ENCODE measurements at regions not wholly inside any gene's neighbourhood (a gene's known extent, or its start where the extent isn't known, plus 50 kb on each side); places are given as distances from the start of the nearest gene placed in this dataset.

DNA sequence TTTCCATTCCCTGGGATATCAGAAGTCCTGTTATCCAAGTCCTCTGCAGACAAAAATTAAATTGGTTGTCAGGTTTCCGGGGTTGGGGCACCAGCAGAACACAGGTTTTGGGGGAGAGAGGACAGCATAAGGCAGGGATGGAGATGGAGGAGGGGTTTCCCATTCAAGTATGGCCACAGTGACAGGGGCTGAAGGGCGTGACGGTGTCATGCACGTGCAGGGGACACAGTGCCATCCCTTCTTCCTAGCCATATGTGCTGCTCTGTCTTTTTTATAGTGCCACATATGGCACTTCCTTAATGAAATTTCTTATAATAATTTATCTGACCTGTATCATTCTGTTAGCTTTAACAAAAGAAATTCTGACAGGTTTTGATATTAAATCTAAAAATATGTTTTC is 259.2 kb downstream of the PTEN start:
- H3K36me3 ChIP-seq: no peaks in the 10 kb centered on the region
- no peaks in the 10 kb centered on the region for H3K36me3 Mint-ChIP-seq

DNA sequence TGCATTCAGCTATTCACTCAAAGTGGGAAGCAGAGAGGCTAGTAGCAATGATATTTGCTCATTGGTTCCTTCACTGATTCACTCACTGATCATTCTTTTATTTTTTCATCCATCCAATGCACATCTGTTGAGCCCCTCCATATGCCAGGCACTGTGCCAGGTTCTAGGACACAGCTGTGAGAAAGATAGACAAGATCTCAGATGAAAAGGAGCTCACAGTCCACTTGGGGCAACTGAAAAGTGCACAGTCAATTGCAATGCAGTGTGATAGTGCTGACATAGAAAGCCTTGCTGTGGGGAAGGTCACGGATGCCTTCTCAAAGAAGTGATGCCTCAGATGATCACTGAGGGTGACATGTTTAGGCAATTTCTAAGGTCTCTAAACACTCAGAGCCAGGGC is 262.3 kb downstream of the PTEN start:
- Histone ChIP-seq H3K27ac (no peak overlapping the region), H3K36me3 (no peaks in the 10 kb centered on the region), H3K4me1 (no peaks in the 10 kb centered on the region), H3F3A (ENCODE audit: low read depth) (no peaks in the 10 kb centered on the region), H3K4me3 (no peak overlapping the region), H2AFZ (replicated peaks) (no peak overlapping the region), H3K79me2 (ENCODE audit: low read depth) (no peaks in the 10 kb centered on the region), H3K4me2 (no peak overlapping the region), H4K20me1 (ENCODE audit: low read depth) (no peaks in the 10 kb centered on the region), H3K9ac (no peak overlapping the region), H3K27me3 (no peaks in the 10 kb centered on the region), H3K9me3 (ENCODE audit: low read depth) (no peaks in the 10 kb centered on the region)
- H3K36me3 Mint-ChIP-seq: no peaks in the 10 kb centered on the region
- TF ChIP-seq, protein P1, sequence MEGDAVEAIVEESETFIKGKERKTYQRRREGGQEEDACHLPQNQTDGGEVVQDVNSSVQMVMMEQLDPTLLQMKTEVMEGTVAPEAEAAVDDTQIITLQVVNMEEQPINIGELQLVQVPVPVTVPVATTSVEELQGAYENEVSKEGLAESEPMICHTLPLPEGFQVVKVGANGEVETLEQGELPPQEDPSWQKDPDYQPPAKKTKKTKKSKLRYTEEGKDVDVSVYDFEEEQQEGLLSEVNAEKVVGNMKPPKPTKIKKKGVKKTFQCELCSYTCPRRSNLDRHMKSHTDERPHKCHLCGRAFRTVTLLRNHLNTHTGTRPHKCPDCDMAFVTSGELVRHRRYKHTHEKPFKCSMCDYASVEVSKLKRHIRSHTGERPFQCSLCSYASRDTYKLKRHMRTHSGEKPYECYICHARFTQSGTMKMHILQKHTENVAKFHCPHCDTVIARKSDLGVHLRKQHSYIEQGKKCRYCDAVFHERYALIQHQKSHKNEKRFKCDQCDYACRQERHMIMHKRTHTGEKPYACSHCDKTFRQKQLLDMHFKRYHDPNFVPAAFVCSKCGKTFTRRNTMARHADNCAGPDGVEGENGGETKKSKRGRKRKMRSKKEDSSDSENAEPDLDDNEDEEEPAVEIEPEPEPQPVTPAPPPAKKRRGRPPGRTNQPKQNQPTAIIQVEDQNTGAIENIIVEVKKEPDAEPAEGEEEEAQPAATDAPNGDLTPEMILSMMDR (IDR thresholded peaks at IDR 0.05): no peak
- no peak for TF ChIP-seq EZH2phosphoT487 (IDR thresholded peaks at IDR 0.05)
- TF ChIP-seq EZH2 (IDR thresholded peaks at IDR 0.05): no peak
- no peak overlapping the region for H3K4me3 Mint-ChIP-seq
- no peaks in the 10 kb centered on the region for H3K27me3 Mint-ChIP-seq (ENCODE audit: insufficient read depth, low read depth)
- H3K4me1 Mint-ChIP-seq: no peaks in the 10 kb centered on the region
- DNase-seq (ENCODE audit: low spot score): no peak
- H3K27ac Mint-ChIP-seq: no peak overlapping the region
- H3K9me3 Mint-ChIP-seq: no peaks in the 10 kb centered on the region

More for the DNA sequence above, 259.2 kb downstream of the PTEN start:
- Mint-ChIP-seq H3K27ac (no peak overlapping the region), H3K4me3 (no peak overlapping the region), H3K27me3 (ENCODE audit: insufficient read depth, low read depth) (no peaks in the 10 kb centered on the region), H3K4me1 (no peaks in the 10 kb centered on the region), H3K9me3 (no peaks in the 10 kb centered on the region)
- Histone ChIP-seq H3K27ac (no peak overlapping the region), H3K4me3 (no peak overlapping the region), H3K9me3 (ENCODE audit: low read depth) (no peaks in the 10 kb centered on the region), H3F3A (ENCODE audit: low read depth) (no peaks in the 10 kb centered on the region), H4K20me1 (ENCODE audit: low read depth) (no peaks in the 10 kb centered on the region), H3K9ac (no peak overlapping the region), H2AFZ (replicated peaks) (no peak overlapping the region), H3K27me3 (no peaks in the 10 kb centered on the region), H3K4me1 (no peaks in the 10 kb centered on the region), H3K79me2 (ENCODE audit: low read depth) (no peaks in the 10 kb centered on the region), H3K4me2 (no peak overlapping the region)
- no peak for DNase-seq (ENCODE audit: low spot score)
- TF ChIP-seq EZH2phosphoT487 (IDR thresholded peaks at IDR 0.05): no peak
- TF ChIP-seq EZH2 (IDR thresholded peaks at IDR 0.05): no peak
- TF ChIP-seq, protein P1 (IDR thresholded peaks at IDR 0.05): no peak

DNA sequence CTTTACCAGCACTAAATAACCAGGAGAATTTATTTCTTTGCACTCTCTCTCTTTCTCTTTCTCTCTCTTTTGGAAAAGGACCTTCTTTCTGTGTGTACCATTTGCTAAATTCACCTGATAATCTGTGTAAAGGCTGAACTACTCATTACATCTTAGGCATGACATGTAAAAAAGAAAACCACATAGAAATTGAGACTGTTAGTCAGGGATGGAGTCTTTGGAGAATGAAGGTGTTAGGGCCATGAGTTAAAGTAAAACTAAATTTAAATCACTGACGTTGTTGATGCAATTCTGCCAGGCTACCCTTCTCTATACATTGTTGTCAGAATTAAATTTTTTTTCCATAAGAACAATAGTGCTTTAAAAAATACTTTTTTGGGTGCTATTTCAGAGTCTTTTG is 263.3 kb downstream of the PTEN start:
- H3K27ac ChIP-seq: no peak overlapping the region
- H3K9me3 ChIP-seq (ENCODE audit: low read depth): no peaks in the 10 kb centered on the region
- no peak overlapping the region for H3K27ac Mint-ChIP-seq
- H3K36me3 ChIP-seq: no peaks in the 10 kb centered on the region
- no peaks in the 10 kb centered on the region for H3K27me3 ChIP-seq
- no peaks in the 10 kb centered on the region for H3K4me1 ChIP-seq
- no peak overlapping the region for H3K9ac ChIP-seq
- H3F3A ChIP-seq (ENCODE audit: low read depth): no peaks in the 10 kb centered on the region
- H3K27me3 Mint-ChIP-seq (ENCODE audit: insufficient read depth, low read depth): no peaks in the 10 kb centered on the region
- no peaks in the 10 kb centered on the region for H3K4me1 Mint-ChIP-seq
- no peaks in the 10 kb centered on the region for H3K9me3 Mint-ChIP-seq
- H3K79me2 ChIP-seq (ENCODE audit: low read depth): no peaks in the 10 kb centered on the region
- no peak overlapping the region for H3K4me2 ChIP-seq
- DNase-seq (ENCODE audit: low spot score): no peak
- no peaks in the 10 kb centered on the region for H4K20me1 ChIP-seq (ENCODE audit: low read depth)
- H3K36me3 Mint-ChIP-seq: no peaks in the 10 kb centered on the region
- no peak overlapping the region for H3K4me3 Mint-ChIP-seq
- no peak overlapping the region for H3K4me3 ChIP-seq
- TF ChIP-seq EZH2phosphoT487 (IDR thresholded peaks at IDR 0.05) (no peak), EZH2 (IDR thresholded peaks at IDR 0.05) (no peak)
- TF ChIP-seq, protein P1 (IDR thresholded peaks at IDR 0.05): no peak
- H2AFZ ChIP-seq (replicated peaks): no peak overlapping the region

Measured in neural progenitor cell (in vitro differentiated cells).